ENCODE measurements at regions not wholly inside any gene's neighbourhood (a gene's known extent, or its start where the extent isn't known, plus 50 kb on each side); places are given as distances from the start of the nearest gene placed in this dataset.

DNA sequence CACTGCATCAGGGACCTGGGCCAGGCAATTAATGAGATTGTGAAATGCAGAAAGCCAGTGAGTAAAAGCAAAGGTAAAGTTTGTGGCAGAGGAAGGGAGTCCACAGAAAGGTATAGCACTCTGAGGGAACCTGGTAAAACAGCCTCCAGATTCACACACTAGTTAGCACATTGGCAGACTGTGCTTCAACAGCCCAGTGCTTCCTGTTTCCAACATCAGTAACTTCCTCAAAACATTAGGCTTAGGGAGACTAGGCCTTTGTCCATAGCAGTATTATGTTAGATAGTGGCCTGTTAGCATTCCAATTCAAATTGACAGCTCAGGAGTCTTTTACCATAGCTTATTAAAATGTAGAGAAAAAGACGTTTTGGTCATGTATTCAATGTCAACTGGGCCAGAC is 582.6 kb upstream of the ACTRT1 start:
- TF ChIP-seq, protein P1, sequence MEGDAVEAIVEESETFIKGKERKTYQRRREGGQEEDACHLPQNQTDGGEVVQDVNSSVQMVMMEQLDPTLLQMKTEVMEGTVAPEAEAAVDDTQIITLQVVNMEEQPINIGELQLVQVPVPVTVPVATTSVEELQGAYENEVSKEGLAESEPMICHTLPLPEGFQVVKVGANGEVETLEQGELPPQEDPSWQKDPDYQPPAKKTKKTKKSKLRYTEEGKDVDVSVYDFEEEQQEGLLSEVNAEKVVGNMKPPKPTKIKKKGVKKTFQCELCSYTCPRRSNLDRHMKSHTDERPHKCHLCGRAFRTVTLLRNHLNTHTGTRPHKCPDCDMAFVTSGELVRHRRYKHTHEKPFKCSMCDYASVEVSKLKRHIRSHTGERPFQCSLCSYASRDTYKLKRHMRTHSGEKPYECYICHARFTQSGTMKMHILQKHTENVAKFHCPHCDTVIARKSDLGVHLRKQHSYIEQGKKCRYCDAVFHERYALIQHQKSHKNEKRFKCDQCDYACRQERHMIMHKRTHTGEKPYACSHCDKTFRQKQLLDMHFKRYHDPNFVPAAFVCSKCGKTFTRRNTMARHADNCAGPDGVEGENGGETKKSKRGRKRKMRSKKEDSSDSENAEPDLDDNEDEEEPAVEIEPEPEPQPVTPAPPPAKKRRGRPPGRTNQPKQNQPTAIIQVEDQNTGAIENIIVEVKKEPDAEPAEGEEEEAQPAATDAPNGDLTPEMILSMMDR (IDR thresholded peaks at IDR 0.05; ENCODE audit: low read length) = no peak
- TF ChIP-seq EZH2 (IDR thresholded peaks at IDR 0.05; ENCODE audit: borderline replicate concordance, low read length) = no peak

Measured in OCI-LY1 (cell line).